GM23248 (cell line): ENCODE measurements at regions not wholly inside any gene's neighbourhood (a gene's known extent, or its start where the extent isn't known, plus 50 kb on each side); places are given as distances from the start of the nearest gene placed in this dataset.

Experiments
- DNase-seq: peaks from one replicate; pipeline ENCODE4 v3.0.0-alpha.2; 2015
- H2AFZ ChIP-seq: fragments of 200-600 bp; sonication (generic); 2 replicates; pipeline ENCODE4 v1.6.1; 2016; ENCODE audit warnings: antibody characterized with exemption
- H3F3A ChIP-seq: fragments of 200-600 bp; sonication (generic); 2 replicates; pipeline ENCODE4 v1.6.1; 2016; ENCODE audit warnings: mild to moderate bottlenecking, antibody characterized with exemption, mixed run types; ENCODE audit not compliant: insufficient read depth
- H3K27ac ChIP-seq: fragments of 200-600 bp; sonication (generic); 2 replicates; pipeline ENCODE4 v1.5.1; 2016; ENCODE audit warnings: mild to moderate bottlenecking
- H3K27me3 ChIP-seq: fragments of 200-600 bp; sonication (generic); replicated peaks from 2 replicates; pipeline ENCODE4 v1.6.1; 2016; ENCODE audit warnings: mild to moderate bottlenecking; ENCODE audit not compliant: insufficient read depth
- H3K36me3 ChIP-seq: fragments of 200-600 bp; sonication (generic); 2 replicates; pipeline ENCODE4 v1.6.1; 2016; ENCODE audit warnings: low read depth, mild to moderate bottlenecking
- H3K4me1 ChIP-seq: fragments of 200-600 bp; sonication (generic); 2 replicates; pipeline ENCODE4 v1.6.1; 2016; ENCODE audit warnings: mild to moderate bottlenecking; ENCODE audit not compliant: insufficient read depth
- H3K4me2 ChIP-seq: fragments of 200-600 bp; sonication (generic); one replicate; pipeline ENCODE4 v1.6.1; 2016; ENCODE audit warnings: mild to moderate bottlenecking; ENCODE audit not compliant: unreplicated experiment
- H3K4me3 ChIP-seq: fragments of 200-600 bp; sonication (generic); 2 replicates; pipeline ENCODE4 v1.5.1; 2016; ENCODE audit warnings: mild to moderate bottlenecking
- H3K79me2 ChIP-seq: fragments of 200-600 bp; sonication (generic); 2 replicates; pipeline ENCODE4 v1.6.1; 2016; ENCODE audit warnings: mild to moderate bottlenecking; ENCODE audit not compliant: insufficient read depth
- H3K9ac ChIP-seq: fragments of 200-600 bp; sonication (generic); 2 replicates; pipeline ENCODE4 v1.6.1; 2016; ENCODE audit warnings: mild to moderate bottlenecking
- H3K9me2 ChIP-seq: fragments of 200-600 bp; sonication (generic); 2 replicates; pipeline ENCODE4 v1.6.1; 2016; ENCODE audit warnings: mixed run types, mild to moderate bottlenecking, moderate library complexity; ENCODE audit not compliant: insufficient read depth
- H3K9me3 ChIP-seq: fragments of 200-600 bp; sonication (generic); one replicate; pipeline ENCODE4 v1.6.1; 2017; ENCODE audit warnings: low read depth
- H4K20me1 ChIP-seq: fragments of 200-600 bp; sonication (generic); 2 replicates; pipeline ENCODE4 v1.6.0; 2016; ENCODE audit not compliant: insufficient read depth
- EZH2phosphoT487 ChIP-seq: fragments of 200-600 bp; sonication (generic); IDR thresholded peaks from 2 replicates; pipeline ENCODE4 v1.6.1; 2018; ENCODE audit warnings: antibody characterized with exemption, moderate library complexity, mild to moderate bottlenecking, low read depth; ENCODE audit not compliant: insufficient read depth
- WGBS, 2 experiments: methylation state at CpG; one replicate each; pipeline ENCODE4 v1.1.6; 2015 to 2017; ENCODE audit warnings: low lambda C conversion rate in 2 of 2, low coverage in 1 of 2; ENCODE audit errors: missing lambda C conversion rate in 2 of 2; 5-methylcytosine and 5-hydroxymethylcytosine counted together
- in situ Hi-C: fragments of 300-500 bp; cut with MboI; formaldehyde crosslinking; loops from 2 replicates; pipeline ENCODE4 v1.15.0; 2020

DNA sequence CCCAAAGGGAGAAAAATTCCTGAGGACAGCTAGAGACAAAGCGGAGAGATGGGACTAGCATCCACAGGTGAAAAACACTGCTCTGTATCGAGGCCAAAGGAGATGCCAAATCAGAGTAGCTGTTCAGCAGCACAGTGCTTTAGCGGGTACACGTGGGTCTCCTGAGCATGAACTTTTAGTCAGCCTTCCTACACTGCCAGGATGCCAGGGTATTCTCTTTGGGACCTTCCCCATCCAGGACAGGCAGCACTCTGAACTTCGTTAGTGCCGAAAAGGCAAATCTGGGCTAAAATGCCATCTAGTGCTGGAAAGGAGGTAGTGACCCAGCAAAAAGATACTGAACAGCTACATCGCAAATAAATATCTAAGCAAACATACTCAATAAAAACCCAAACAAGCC, 64.9 kb downstream of the C6orf58 start:
- H2AFZ ChIP-seq = 0 out of 2 replicates have a peak overlapping the region, but pooled peaks have one; percentile 32
- 32% methylated on average over 7 of the region's 7 CpGs for WGBS, 2 experiments
- H3K79me2 ChIP-seq = no peaks in the 10 kb centered on the region
- H3K9me2 ChIP-seq = no peaks in the 10 kb centered on the region
- no peaks in the 10 kb centered on the region for H3K36me3 ChIP-seq
- no peaks in the 10 kb centered on the region for H3K4me1 ChIP-seq
- peak; percentile 60 for DNase-seq
- no peak overlapping the region for H3K27ac ChIP-seq
- H3K9me3 ChIP-seq = no peaks in the 10 kb centered on the region
- H3K4me3 ChIP-seq = no peak overlapping the region
- H3F3A ChIP-seq = no peaks in the 10 kb centered on the region
- no peak for TF ChIP-seq EZH2phosphoT487
- H3K4me2 ChIP-seq = peak overlapping the region; percentile 45
- no peak overlapping the region for H3K9ac ChIP-seq
- peaks cover 8% of the 10 kb centered on the region; the same call in 1 of the 2 replicates for H3K27me3 ChIP-seq
- in situ Hi-C loops = loop anchor here (10.0 kb wide), 1 partner anchor 87 kb away; no protein-coding TSS in a partner anchor
- H4K20me1 ChIP-seq = no peaks in the 10 kb centered on the region
